ENCODE measurements at regions not wholly inside any gene's neighbourhood (a gene's known extent, or its start where the extent isn't known, plus 50 kb on each side); places are given as distances from the start of the nearest gene placed in this dataset.

DNA sequence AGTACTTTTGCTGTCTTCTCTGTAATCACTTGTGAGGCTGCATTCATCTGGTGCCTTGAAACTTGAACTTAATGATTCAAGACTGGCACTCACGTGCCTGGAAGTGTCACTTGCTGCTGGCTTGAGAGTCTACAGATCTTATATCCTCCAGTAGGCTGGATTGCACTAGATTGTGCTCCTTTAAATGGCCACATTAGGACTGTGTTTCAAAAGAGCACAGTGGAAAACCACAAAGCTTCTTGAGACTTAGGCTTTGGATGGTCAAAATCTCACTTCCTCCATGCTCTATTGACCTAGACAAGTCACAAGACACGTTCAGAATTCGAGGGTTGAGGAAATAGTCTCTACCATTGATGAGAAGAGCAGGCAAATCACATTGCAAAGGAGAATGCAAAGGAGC is 1278.8 kb upstream of the MIR17HG start:
- no peak for TF ChIP-seq GATA2 (IDR thresholded peaks at IDR 0.05; ENCODE audit: low read depth, low read length)
- no peak for TF ChIP-seq GATA3 (IDR thresholded peaks at IDR 0.05; ENCODE audit: low read depth, low read length)

Data from SH-SY5Y (cell line).